Tibial artery (tissue), 4 donors: ENCODE measurements at regions not wholly inside any gene's neighbourhood (a gene's known extent, or its start where the extent isn't known, plus 50 kb on each side); places are given as distances from the start of the nearest gene placed in this dataset.

Experiments
- DNase-seq, 2 donors: peaks; one replicate each; pipeline ENCODE4 v3.0.0-alpha.2; 2019
- H3K27ac ChIP-seq, 2 donors: fragments of 200-600 bp; sonication (generic) in 1 of 2; 1 replicate in 1 of 2; 2 replicates in 1 of 2; pipeline ENCODE4 v1.5.1; 2018 to 2019; ENCODE audit warnings: mild to moderate bottlenecking in 1 of 2
- H3K27me3 ChIP-seq, 2 donors: fragments of 200-600 bp; sonication (generic) in 1 of 2; one replicate each; pipeline versions ENCODE4 v1.5.1 to v1.6.0; 2016 to 2019
- H3K36me3 ChIP-seq, 3 donors: fragments of 200-600 bp; sonication (generic) in 2 of 3; one replicate each; pipeline ENCODE4 v1.5.1; 2016 to 2019; ENCODE audit warnings: mild to moderate bottlenecking in 2 of 3
- H3K4me1 ChIP-seq, 4 donors: fragments of 200-600 bp; sonication (generic) in 2 of 4; 1 replicate in 3 of 4; 2 replicates in 1 of 4; pipeline ENCODE4 v1.5.1; 2016 to 2019
- H3K4me3 ChIP-seq, 2 donors: fragments of 200-600 bp; sonication (generic) in 1 of 2; 1 replicate in 1 of 2; 2 replicates in 1 of 2; pipeline ENCODE4 v1.5.1; 2018 to 2019; ENCODE audit warnings: mild to moderate bottlenecking in 2 of 2
- H3K9me3 ChIP-seq, 3 donors: fragments of 200-600 bp; sonication (generic) in 1 of 3; one replicate each; pipeline ENCODE4 v1.5.1; 2016 to 2019
- CTCF ChIP-seq, 2 experiments: fragments of 200-600 bp in 1 of 2; fragments of 450-650 bp in 1 of 2; IDR thresholded peaks; one replicate each; pipeline ENCODE4 v1.5.1; 2017 to 2019; ENCODE audit warnings: antibody characterized with exemption in 2 of 2, mild to moderate bottlenecking in 1 of 2, moderate library complexity in 1 of 2
- intact Hi-C: fragments of 100-400 bp; cut with DNase I; formaldehyde crosslinking; loops from one replicate; pipeline ENCODE4 v1.15.0; 2023; ENCODE audit warnings: low total_unique reads

DNA sequence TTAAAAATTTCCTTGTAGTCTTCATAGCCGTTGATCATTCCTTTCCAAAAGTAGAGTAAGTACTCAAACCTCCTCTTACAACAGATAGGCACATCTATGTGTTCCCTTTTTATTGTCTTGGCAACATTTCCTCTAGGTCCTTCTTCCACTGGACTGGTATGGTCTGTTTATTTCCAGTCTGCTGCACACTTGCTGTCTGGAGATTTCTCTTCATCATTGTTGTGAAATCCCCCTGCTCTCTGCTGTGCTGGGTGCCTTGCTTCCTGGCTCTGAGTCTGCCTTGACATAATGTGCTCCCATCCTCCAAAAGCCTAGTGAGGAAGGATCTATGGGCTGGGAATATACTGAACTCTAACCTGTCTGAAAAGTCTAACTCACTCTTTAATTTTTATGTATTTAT, 545.3 kb upstream of the VSTM2A start:
- Histone ChIP-seq H3K27me3 (no peaks in the 10 kb centered on the region), H3K4me3 (no peak overlapping the region), H3K36me3 (no peaks in the 10 kb centered on the region), H3K9me3 (no peaks in the 10 kb centered on the region), H3K27ac (no peak overlapping the region), H3K4me1 (no peaks in the 10 kb centered on the region)
- no peak for DNase-seq
- no peak for TF ChIP-seq CTCF (IDR thresholded peaks at IDR 0.05)
- intact Hi-C loops: no loop called here

DNA sequence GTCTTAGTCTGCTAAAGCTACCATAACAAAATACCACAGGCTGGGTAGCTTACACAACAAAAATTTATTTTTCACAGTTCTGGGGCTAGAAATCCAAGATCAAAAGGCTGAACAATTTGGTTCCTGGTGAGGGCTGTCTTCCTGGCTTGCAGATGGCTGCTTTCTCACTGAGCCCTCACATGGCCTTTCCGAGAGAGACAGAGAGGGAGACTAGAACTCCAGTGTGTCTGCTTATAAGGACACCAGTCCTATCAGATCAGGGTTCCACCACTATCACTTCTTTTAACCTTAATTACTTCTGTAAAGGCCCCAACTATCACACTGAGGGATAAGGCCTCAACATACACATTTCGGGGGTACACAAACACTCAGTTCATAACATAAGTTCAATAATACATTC, 527.4 kb upstream of the VSTM2A start:
- no peak overlapping the region for H3K4me3 ChIP-seq
- no peaks in the 10 kb centered on the region for H3K9me3 ChIP-seq
- DNase-seq: no peak
- no peaks in the 10 kb centered on the region for H3K36me3 ChIP-seq
- no peak overlapping the region for H3K27ac ChIP-seq
- H3K4me1 ChIP-seq: no peaks in the 10 kb centered on the region
- no peaks in the 10 kb centered on the region for H3K27me3 ChIP-seq
- intact Hi-C loops: no loop called here
- no peak for TF ChIP-seq CTCF (IDR thresholded peaks at IDR 0.05)

DNA sequence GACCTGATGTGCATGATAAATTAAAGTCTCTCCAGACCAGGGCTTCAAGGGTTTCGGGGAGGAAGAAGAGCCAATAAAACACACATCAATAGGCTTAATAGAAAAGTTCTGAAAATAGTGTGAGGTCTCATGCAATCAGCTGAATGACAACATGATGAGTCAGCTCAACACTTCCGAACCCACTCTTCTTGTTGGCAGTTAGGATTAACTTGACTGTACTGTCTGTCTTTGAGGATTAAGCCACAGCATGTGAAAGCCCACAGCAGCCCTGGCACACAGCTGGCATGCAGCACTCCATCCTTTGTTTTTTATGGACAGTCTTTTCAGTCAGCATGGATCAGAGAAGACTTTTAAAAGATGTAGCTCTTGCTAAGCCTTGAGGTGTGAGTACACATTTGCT, 526.9 kb upstream of the VSTM2A start:
- H3K4me1 ChIP-seq: no peaks in the 10 kb centered on the region
- no peak for TF ChIP-seq CTCF (IDR thresholded peaks at IDR 0.05)

GRCh38 chr7:54037873-54038272, 504.3 kb upstream of the VSTM2A start:
- Histone ChIP-seq H3K4me1 (no peaks in the 10 kb centered on the region), H3K4me3 (no peak overlapping the region), H3K27ac (no peak overlapping the region), H3K27me3 (no peaks in the 10 kb centered on the region), H3K36me3 (no peaks in the 10 kb centered on the region), H3K9me3 (peaks cover 0 to 7% (median 0%) of the 10 kb centered on the region in 3 donors)
- no peak for DNase-seq
- no peak for TF ChIP-seq CTCF (IDR thresholded peaks at IDR 0.05)
- intact Hi-C loops: no loop called here

More for the DNA sequence above, 526.9 kb upstream of the VSTM2A start:
- Histone ChIP-seq H3K9me3 (no peaks in the 10 kb centered on the region), H3K27ac (no peak overlapping the region), H3K36me3 (no peaks in the 10 kb centered on the region), H3K4me3 (no peak overlapping the region), H3K27me3 (no peaks in the 10 kb centered on the region)
- DNase-seq: no peak
- intact Hi-C loops: no loop called here

DNA sequence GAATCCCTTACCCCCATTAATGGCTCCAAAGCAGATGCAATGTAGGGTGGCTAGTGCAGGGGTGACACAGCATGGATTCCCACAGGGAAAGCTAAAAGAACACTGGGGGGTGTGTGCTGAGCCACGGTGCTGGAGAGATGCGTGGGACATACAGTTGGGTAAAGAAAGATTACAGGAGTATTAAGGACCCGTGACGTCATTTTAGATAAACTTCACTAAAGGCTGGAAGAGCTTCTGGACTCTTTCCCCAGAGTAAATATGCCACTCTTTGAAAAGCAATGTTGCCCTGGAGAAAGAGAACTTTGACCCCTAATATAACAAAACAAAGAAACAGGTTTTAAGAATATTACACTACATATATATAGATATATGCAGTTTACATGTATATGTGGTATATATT, 481.5 kb upstream of the VSTM2A start:
- no peaks in the 10 kb centered on the region for H3K27me3 ChIP-seq
- no peak for TF ChIP-seq CTCF (IDR thresholded peaks at IDR 0.05)
- no peaks in the 10 kb centered on the region for H3K9me3 ChIP-seq
- no peak for DNase-seq
- H3K36me3 ChIP-seq: no peaks in the 10 kb centered on the region
- H3K4me1 ChIP-seq: no peaks in the 10 kb centered on the region
- intact Hi-C loops: no loop called here
- H3K27ac ChIP-seq: no peak overlapping the region
- no peak overlapping the region for H3K4me3 ChIP-seq

GRCh38 chr7:54066643-54067042, 475.5 kb upstream of the VSTM2A start:
- intact Hi-C loops: no loop called here
- H3K27ac ChIP-seq: no peak overlapping the region
- H3K4me1 ChIP-seq: no peaks in the 10 kb centered on the region
- no peaks in the 10 kb centered on the region for H3K9me3 ChIP-seq
- no peaks in the 10 kb centered on the region for H3K36me3 ChIP-seq
- no peak overlapping the region for H3K4me3 ChIP-seq
- no peak for DNase-seq
- TF ChIP-seq CTCF (IDR thresholded peaks at IDR 0.05): no peak
- no peaks in the 10 kb centered on the region for H3K27me3 ChIP-seq
